Neural progenitor cell (in vitro differentiated cells): ENCODE measurements at regions not wholly inside any gene's neighbourhood (a gene's known extent, or its start where the extent isn't known, plus 50 kb on each side); places are given as distances from the start of the nearest gene placed in this dataset.

Source experiments
- DNase-seq: peaks from one replicate; pipeline ENCODE4 v3.0.0-alpha.2; 2016; ENCODE audit warnings: low spot score
- H2AFZ ChIP-seq: fragments of 200-600 bp; sonication (generic); replicated peaks from 2 replicates; pipeline ENCODE4 v1.6.1; 2016; ENCODE audit warnings: antibody characterized with exemption
- H3F3A ChIP-seq: fragments of 200-600 bp; sonication (generic); 2 replicates; pipeline ENCODE4 v1.6.1; 2016; ENCODE audit warnings: antibody characterized with exemption, low read depth
- H3K27ac ChIP-seq: fragments of 200-600 bp; sonication (generic); 2 replicates; pipeline ENCODE4 v1.5.1; 2016; ENCODE audit warnings: mild to moderate bottlenecking
- H3K27me3 ChIP-seq: fragments of 200-600 bp; sonication (generic); 2 replicates; pipeline ENCODE4 v1.6.1; 2016; ENCODE audit warnings: mild to moderate bottlenecking, moderate library complexity
- H3K36me3 ChIP-seq: fragments of 200-600 bp; sonication (generic); 2 replicates; pipeline ENCODE4 v1.5.1; 2016
- H3K4me1 ChIP-seq: fragments of 200-600 bp; sonication (generic); 2 replicates; pipeline ENCODE4 v1.6.1; 2016; ENCODE audit warnings: mixed run types
- H3K4me2 ChIP-seq: fragments of 200-600 bp; sonication (generic); 2 replicates; pipeline ENCODE4 v1.6.1; 2016
- H3K4me3 ChIP-seq: fragments of 200-600 bp; sonication (generic); 2 replicates; pipeline ENCODE4 v1.5.1; 2016
- H3K79me2 ChIP-seq: fragments of 200-600 bp; sonication (generic); 2 replicates; pipeline ENCODE4 v1.6.1; 2016; ENCODE audit warnings: low read depth
- H3K9ac ChIP-seq: fragments of 200-600 bp; sonication (generic); 2 replicates; pipeline ENCODE4 v1.6.1; 2016
- H3K9me3 ChIP-seq: fragments of 200-600 bp; sonication (generic); 2 replicates; pipeline ENCODE4 v1.5.1; 2016; ENCODE audit warnings: low read depth
- H4K20me1 ChIP-seq: fragments of 200-600 bp; sonication (generic); 2 replicates; pipeline ENCODE4 v1.6.1; 2016; ENCODE audit warnings: low read depth
- H3K27ac Mint-ChIP-seq: 3 replicates; pipeline ENCODE4 v1.8.0; 2021; ENCODE audit warnings: mixed read lengths
- H3K27me3 Mint-ChIP-seq: 2 replicates; pipeline ENCODE4 v1.8.0; 2022; ENCODE audit warnings: low read depth, mild to moderate bottlenecking, inconsistent platforms, moderate library complexity, mixed read lengths; ENCODE audit not compliant: insufficient read depth
- H3K36me3 Mint-ChIP-seq: 3 replicates; pipeline ENCODE4 v1.8.0; 2021; ENCODE audit warnings: mixed read lengths
- H3K4me1 Mint-ChIP-seq: 3 replicates; pipeline ENCODE4 v1.8.0; 2021; ENCODE audit warnings: mixed read lengths
- H3K4me3 Mint-ChIP-seq: 3 replicates; pipeline ENCODE4 v1.8.0; 2021; ENCODE audit warnings: mild to moderate bottlenecking, moderate library complexity, mixed read lengths
- H3K9me3 Mint-ChIP-seq: 3 replicates; pipeline ENCODE4 v1.8.0; 2020; ENCODE audit warnings: mixed read lengths
- EZH2 ChIP-seq: fragments of 200-600 bp; sonication (generic); IDR thresholded peaks from 2 replicates; pipeline ENCODE4 v1.6.1; 2017; ENCODE audit warnings: antibody characterized with exemption, mild to moderate bottlenecking, moderate library complexity
- EZH2phosphoT487 ChIP-seq: fragments of 200-600 bp; sonication (generic); IDR thresholded peaks from 2 replicates; pipeline ENCODE4 v1.6.1; 2017; ENCODE audit warnings: antibody characterized with exemption
- TF ChIP-seq, protein P1 (sequence below): fragments of 200-600 bp; sonication (generic); IDR thresholded peaks from 2 replicates; pipeline ENCODE4 v1.5.1; 2017; ENCODE audit warnings: antibody characterized with exemption, mild to moderate bottlenecking

DNA sequence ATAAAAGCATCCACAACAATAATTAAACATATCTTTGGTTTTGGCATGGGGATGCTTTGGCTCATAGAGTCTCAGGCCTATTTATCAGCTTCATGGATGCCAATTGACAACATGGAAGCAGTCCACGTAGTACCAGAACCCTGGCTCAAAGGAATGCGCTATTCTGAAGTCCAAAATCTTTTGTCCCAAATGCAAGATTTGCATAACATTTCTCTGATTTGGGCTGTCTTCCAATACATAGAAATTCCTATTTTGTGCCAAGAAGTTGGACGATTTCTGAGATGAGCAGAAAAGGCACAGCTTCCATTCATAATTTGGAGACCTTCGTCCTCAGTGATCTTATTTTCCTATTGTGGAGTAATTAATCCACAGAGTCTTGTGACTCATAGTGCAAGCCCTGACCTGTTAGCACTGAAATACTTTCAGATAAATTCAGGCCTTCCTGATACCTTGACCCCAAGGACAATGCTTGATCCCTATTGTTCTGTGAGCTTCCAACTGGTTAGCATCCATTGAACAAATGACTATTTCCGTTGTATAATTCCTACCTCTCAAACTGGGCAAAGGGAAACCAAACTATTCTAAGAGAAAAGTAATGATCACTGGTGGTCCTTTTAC lies 78.4 kb upstream of the CDH11 start:
- H3K4me3 Mint-ChIP-seq: no peak overlapping the region
- Histone ChIP-seq H3K36me3 (no peaks in the 10 kb centered on the region), H3K27me3 (no peaks in the 10 kb centered on the region), H3K4me1 (no peaks in the 10 kb centered on the region), H4K20me1 (no peaks in the 10 kb centered on the region), H3K9me3 (no peaks in the 10 kb centered on the region), H3F3A (no peaks in the 10 kb centered on the region), H3K4me3 (no peak overlapping the region), H3K9ac (no peak overlapping the region), H3K4me2 (no peak overlapping the region), H3K79me2 (no peaks in the 10 kb centered on the region), H2AFZ (no peak overlapping the region), H3K27ac (no peak overlapping the region)
- H3K27ac Mint-ChIP-seq: no peak overlapping the region
- TF ChIP-seq EZH2: no peak
- no peak for TF ChIP-seq EZH2phosphoT487
- TF ChIP-seq, protein P1, sequence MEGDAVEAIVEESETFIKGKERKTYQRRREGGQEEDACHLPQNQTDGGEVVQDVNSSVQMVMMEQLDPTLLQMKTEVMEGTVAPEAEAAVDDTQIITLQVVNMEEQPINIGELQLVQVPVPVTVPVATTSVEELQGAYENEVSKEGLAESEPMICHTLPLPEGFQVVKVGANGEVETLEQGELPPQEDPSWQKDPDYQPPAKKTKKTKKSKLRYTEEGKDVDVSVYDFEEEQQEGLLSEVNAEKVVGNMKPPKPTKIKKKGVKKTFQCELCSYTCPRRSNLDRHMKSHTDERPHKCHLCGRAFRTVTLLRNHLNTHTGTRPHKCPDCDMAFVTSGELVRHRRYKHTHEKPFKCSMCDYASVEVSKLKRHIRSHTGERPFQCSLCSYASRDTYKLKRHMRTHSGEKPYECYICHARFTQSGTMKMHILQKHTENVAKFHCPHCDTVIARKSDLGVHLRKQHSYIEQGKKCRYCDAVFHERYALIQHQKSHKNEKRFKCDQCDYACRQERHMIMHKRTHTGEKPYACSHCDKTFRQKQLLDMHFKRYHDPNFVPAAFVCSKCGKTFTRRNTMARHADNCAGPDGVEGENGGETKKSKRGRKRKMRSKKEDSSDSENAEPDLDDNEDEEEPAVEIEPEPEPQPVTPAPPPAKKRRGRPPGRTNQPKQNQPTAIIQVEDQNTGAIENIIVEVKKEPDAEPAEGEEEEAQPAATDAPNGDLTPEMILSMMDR: no peak
- H3K4me1 Mint-ChIP-seq: peaks cover 5% of the 10 kb centered on the region
- no peaks in the 10 kb centered on the region for H3K9me3 Mint-ChIP-seq
- H3K36me3 Mint-ChIP-seq: no peaks in the 10 kb centered on the region
- peaks cover 4% of the 10 kb centered on the region for H3K27me3 Mint-ChIP-seq
- no peak for DNase-seq

- Mint-ChIP-seq H3K4me3 (no peak overlapping the region), H3K4me1 (peaks cover 5% of the 10 kb centered on the region), H3K9me3 (no peaks in the 10 kb centered on the region), H3K36me3 (no peaks in the 10 kb centered on the region), H3K27me3 (peaks cover 4% of the 10 kb centered on the region), H3K27ac (no peak overlapping the region)
- no peaks in the 10 kb centered on the region for H3K9me3 ChIP-seq
- H3K4me1 ChIP-seq: no peaks in the 10 kb centered on the region
- H3K27ac ChIP-seq: no peak overlapping the region
- H3K4me2 ChIP-seq: no peak overlapping the region
- H2AFZ ChIP-seq: no peak overlapping the region
- TF ChIP-seq EZH2phosphoT487 (no peak), EZH2 (no peak)
- H4K20me1 ChIP-seq: no peaks in the 10 kb centered on the region
- no peaks in the 10 kb centered on the region for H3F3A ChIP-seq
- no peak for DNase-seq
- no peaks in the 10 kb centered on the region for H3K79me2 ChIP-seq
- H3K4me3 ChIP-seq: no peak overlapping the region
- no peak overlapping the region for H3K9ac ChIP-seq
- no peaks in the 10 kb centered on the region for H3K27me3 ChIP-seq
- no peaks in the 10 kb centered on the region for H3K36me3 ChIP-seq
These were observed 74.7 kb upstream of the CDH11 start for GRCh38 chr16:65196420-65197075.

DNA sequence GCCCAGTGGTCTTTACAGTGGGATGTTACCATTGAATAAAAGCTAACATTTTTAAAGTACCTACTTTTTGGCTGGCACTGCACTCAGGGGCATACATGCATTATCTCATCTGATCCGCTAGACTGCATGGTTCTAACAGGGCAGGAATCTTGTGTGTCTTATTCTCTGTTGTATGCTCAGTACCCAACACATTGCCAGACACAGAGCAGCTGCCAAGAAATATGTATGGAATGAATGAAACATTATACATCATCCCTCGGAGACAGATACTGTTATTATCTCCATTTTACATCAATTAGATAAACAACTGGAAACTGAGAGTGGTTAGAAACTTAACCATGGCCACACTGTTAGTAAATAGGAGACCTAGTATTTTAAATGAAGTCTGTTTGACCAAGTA lies 74.1 kb upstream of the CDH11 start:
- no peak overlapping the region for H3K4me3 Mint-ChIP-seq

More for the DNA sequence above, 74.1 kb upstream of the CDH11 start:
- TF ChIP-seq EZH2: no peak
- TF ChIP-seq EZH2phosphoT487: no peak
- TF ChIP-seq, protein P1: no peak
- Mint-ChIP-seq H3K4me1 (peaks cover 5% of the 10 kb centered on the region), H3K27ac (no peak overlapping the region), H3K36me3 (no peaks in the 10 kb centered on the region), H3K27me3 (peaks cover 4% of the 10 kb centered on the region), H3K9me3 (no peaks in the 10 kb centered on the region)
- H3K36me3 ChIP-seq: no peaks in the 10 kb centered on the region
- H3K4me2 ChIP-seq: no peak overlapping the region
- no peaks in the 10 kb centered on the region for H3K9me3 ChIP-seq
- H4K20me1 ChIP-seq: no peaks in the 10 kb centered on the region
- no peaks in the 10 kb centered on the region for H3F3A ChIP-seq
- no peaks in the 10 kb centered on the region for H3K4me1 ChIP-seq
- no peak overlapping the region for H3K27ac ChIP-seq
- no peaks in the 10 kb centered on the region for H3K79me2 ChIP-seq
- no peak overlapping the region for H3K4me3 ChIP-seq
- H3K27me3 ChIP-seq: no peaks in the 10 kb centered on the region
- H2AFZ ChIP-seq: no peak overlapping the region
- H3K9ac ChIP-seq: no peak overlapping the region
- no peak for DNase-seq
